ENCODE measurements at regions not wholly inside any gene's neighbourhood (a gene's known extent, or its start where the extent isn't known, plus 50 kb on each side); places are given as distances from the start of the nearest gene placed in this dataset.

DNA sequence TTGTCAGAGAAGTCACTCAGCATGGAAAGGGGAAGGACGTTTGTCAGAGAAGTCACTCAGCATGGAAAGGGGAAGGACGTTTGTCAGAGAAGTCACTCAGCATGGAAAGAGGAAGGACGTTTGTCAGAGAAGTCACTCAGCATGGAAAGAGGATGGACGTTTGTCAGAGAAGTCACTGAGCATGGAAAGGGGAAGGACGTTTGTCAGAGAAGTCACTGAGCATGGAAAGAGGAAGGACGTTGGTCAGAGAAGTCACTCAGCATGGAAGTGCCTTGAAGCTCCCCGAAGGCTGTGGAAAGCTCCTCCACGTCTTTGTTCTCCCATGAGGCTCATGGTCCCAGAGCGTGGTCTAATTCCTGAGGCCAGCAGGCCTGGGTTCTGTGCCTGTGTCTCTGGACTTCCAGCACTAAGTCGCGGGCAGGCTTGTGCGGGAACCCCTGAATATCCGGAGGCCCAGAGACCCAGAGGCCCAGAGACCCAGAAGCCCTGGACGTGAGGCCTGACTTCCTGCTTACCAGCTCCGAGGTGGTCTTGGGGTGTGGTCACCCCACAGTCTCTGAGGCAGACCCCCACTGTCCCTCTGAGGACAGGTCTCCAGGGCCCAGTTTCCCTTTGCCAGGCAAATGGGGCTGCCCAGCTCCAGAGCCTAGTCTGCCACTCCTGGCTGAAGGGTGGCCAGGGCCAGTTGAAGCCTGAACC, 70.4 kb upstream of the TWIST2 start:
- DNase-seq (ENCODE audit: low read depth) = no peak
- H3K4me3 ChIP-seq (replicated peaks; ENCODE audit: low read depth, low read length) = no peak overlapping the region
- TF ChIP-seq, protein P1, sequence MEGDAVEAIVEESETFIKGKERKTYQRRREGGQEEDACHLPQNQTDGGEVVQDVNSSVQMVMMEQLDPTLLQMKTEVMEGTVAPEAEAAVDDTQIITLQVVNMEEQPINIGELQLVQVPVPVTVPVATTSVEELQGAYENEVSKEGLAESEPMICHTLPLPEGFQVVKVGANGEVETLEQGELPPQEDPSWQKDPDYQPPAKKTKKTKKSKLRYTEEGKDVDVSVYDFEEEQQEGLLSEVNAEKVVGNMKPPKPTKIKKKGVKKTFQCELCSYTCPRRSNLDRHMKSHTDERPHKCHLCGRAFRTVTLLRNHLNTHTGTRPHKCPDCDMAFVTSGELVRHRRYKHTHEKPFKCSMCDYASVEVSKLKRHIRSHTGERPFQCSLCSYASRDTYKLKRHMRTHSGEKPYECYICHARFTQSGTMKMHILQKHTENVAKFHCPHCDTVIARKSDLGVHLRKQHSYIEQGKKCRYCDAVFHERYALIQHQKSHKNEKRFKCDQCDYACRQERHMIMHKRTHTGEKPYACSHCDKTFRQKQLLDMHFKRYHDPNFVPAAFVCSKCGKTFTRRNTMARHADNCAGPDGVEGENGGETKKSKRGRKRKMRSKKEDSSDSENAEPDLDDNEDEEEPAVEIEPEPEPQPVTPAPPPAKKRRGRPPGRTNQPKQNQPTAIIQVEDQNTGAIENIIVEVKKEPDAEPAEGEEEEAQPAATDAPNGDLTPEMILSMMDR (IDR thresholded peaks at IDR 0.05; ENCODE audit: low read length, missing control alignments) = no peak

DNA sequence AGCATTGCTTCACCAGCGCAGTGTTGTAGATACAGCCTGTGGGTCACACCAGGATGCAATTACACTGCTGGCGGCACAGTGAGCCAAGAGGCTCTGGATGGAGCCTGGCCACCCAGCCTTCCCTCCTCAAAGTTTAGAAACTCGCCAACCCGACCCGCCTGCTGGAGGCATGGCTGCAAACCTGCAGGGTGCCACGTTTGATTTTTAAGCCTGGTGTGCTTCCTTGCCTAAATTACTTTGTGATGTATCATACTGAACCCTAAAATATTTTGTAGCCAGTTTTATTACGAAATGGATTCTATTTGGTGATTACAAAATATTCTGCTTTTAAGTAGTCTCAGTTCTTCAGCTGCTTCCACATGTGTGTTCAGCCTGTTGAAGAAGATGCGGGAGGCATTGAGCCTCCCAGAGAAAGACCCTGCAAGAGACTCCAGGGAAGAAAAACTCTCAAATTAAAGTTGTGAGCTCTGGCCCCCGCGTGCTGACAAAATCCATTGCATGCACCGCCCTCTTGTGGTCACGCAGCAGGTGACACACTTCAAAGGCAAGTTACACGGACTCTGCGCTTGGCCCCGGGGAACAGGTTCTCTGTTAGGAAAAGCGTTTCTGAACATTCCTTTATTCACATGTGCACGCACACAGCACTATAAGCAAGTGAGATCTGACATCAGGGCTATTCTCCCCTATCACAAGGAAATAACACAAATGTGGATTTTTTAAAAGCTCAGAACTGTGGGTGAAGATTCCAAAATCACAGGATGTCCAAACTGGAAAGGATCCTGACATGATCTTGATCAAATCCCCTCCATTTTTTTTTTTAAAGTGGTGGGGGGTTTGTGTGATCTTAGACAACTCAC, 63.0 kb upstream of the TWIST2 start:
- peak; percentile 77 for DNase-seq (ENCODE audit: low read depth)
- no peak overlapping the region for H3K4me3 ChIP-seq (replicated peaks; ENCODE audit: low read depth, low read length)
- TF ChIP-seq, protein P1 (IDR thresholded peaks at IDR 0.05; ENCODE audit: low read length, missing control alignments) = peak; percentile 84

DNA sequence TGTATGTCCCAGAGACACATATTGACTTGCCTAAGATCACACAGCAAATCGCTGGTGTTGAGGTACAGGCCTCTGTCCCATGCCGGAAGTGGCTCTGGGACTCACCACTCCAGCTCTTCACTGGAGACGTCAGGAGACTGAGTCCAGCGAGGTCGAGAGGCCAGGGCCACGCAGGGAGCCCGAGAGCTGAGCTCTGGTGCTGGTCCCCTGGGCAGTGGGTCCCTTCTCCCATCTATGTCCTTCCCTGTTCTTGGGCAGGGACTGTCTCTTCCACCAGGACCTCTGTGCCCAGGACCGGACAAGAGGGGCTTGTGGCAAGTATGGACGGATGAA, 62.4 kb upstream of the TWIST2 start:
- H3K4me3 ChIP-seq (replicated peaks; ENCODE audit: low read depth, low read length) = no peak overlapping the region
- TF ChIP-seq, protein P1 (IDR thresholded peaks at IDR 0.05; ENCODE audit: low read length, missing control alignments) = no peak
- no peak for DNase-seq (ENCODE audit: low read depth)

DNA sequence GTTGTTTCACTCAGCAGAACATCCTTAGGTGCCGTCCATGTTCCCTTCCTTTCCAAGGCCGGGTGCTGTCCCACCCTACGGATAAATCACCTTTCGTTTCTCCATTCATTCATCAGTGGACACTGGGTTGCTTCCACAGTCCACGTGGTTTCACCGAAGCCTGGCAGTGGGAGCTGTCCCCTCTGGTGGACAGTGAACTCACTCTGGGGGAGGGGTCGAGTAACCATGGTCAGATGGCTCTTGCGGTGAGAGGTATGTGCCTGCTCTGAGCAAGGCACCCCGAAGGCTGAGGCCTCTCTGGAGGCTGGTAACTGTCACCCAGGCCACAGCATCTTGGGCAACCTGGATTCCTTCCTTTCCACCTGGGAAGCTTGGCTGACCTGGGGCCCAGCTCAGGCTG, 61.5 kb upstream of the TWIST2 start:
- TF ChIP-seq, protein P1 (IDR thresholded peaks at IDR 0.05; ENCODE audit: low read length, missing control alignments) = no peak
- no peak overlapping the region for H3K4me3 ChIP-seq (replicated peaks; ENCODE audit: low read depth, low read length)
- DNase-seq (ENCODE audit: low read depth) = no peak

DNA sequence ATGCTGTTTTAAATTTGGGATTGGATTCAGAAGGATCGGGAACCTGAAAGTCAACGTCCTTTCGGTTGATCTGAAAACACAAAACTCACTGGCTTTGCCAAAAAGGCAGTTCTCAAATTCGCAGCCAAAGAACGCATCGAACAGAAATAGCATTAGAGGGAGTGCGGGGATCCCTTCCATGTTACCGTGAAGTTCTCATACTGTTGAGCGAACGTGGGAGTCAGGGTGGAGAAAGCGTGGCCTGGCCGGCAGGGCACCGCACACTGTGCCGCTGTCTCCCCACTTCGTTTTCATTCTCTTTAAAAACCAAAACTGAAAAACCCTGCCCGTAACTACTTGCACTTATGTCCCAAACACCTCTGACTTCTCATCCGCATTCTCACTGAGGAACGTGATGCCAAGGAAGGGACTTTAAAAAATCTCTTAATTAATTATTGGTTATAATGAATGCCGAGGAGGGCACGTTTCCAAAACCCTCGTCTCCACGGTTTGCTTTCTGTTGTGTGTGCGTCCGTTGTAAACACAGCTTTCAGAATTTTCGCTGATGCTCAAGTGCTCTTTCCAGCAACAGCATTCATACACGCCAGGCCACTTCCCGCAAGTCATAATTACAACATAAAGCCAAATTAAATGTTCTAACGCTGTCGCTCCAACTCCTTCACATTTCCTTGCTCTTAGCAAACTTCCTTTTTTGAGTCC, 60.9 kb upstream of the TWIST2 start:
- H3K4me3 ChIP-seq (replicated peaks; ENCODE audit: low read depth, low read length) = no peak overlapping the region
- no peak for DNase-seq (ENCODE audit: low read depth)
- TF ChIP-seq, protein P1 (IDR thresholded peaks at IDR 0.05; ENCODE audit: low read length, missing control alignments) = no peak

DNA sequence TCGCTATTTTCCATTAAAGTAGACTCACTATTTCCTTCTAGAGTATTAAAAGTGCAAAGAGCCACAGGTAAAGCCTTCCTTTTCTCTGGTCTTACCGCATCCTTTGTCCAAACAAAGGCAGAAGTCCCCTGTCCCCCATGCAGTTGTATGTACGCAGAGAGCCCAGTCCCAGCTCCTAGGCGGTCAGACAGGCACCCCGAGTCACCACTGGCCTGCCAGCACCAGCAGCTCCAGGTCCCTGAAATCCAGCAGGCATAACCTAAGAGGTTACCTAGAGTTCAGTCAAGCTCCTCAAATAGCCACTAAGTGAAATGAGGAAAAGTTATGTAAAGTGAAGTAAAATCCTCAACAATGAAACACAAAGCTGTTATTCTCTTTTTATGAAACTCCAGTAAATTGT, 60.4 kb upstream of the TWIST2 start:
- TF ChIP-seq, protein P1 (IDR thresholded peaks at IDR 0.05; ENCODE audit: low read length, missing control alignments) = no peak
- no peak overlapping the region for H3K4me3 ChIP-seq (replicated peaks; ENCODE audit: low read depth, low read length)
- no peak for DNase-seq (ENCODE audit: low read depth)
